PFSK-1 (cell line): ENCODE measurements at regions not wholly inside any gene's neighbourhood (a gene's known extent, or its start where the extent isn't known, plus 50 kb on each side); places are given as distances from the start of the nearest gene placed in this dataset.

Source experiments
- FOXP2 ChIP-seq: optimal IDR thresholded peaks from 2 replicates; pipeline ENCODE3; 2011; ENCODE audit warnings: borderline replicate concordance, control low read depth, inconsistent platforms; ENCODE audit not compliant: insufficient read depth; ENCODE audit errors: extremely low read length, extremely low read depth
- POLR2AphosphoS5 ChIP-seq: IDR thresholded peaks from 2 replicates; pipeline ENCODE4 v1.6.1; 2012; ENCODE audit warnings: low read depth, mild to moderate bottlenecking, control low read depth, low read length, moderate library complexity
- REST ChIP-seq, 2 experiments: IDR thresholded peaks; 2 replicates each; pipeline versions ENCODE4 v1.6.1 to v1.8.0; 2011 to 2012; ENCODE audit warnings: low read depth in 2 of 2, low read length in 2 of 2, control low read depth in 1 of 2, inconsistent platforms in 1 of 2, mild to moderate bottlenecking in 1 of 2, moderate library complexity in 1 of 2; ENCODE audit not compliant: insufficient read depth in 1 of 2
- SIN3A ChIP-seq: IDR thresholded peaks from 2 replicates; pipeline ENCODE4 v1.6.1; 2012; ENCODE audit warnings: mild to moderate bottlenecking, low read length, moderate library complexity, borderline replicate concordance; ENCODE audit not compliant: insufficient read depth
- TAF1 ChIP-seq: IDR thresholded peaks from 2 replicates; pipeline ENCODE4 v1.6.1; 2012; ENCODE audit warnings: low read length, control low read depth, borderline replicate concordance; ENCODE audit not compliant: insufficient read depth

DNA sequence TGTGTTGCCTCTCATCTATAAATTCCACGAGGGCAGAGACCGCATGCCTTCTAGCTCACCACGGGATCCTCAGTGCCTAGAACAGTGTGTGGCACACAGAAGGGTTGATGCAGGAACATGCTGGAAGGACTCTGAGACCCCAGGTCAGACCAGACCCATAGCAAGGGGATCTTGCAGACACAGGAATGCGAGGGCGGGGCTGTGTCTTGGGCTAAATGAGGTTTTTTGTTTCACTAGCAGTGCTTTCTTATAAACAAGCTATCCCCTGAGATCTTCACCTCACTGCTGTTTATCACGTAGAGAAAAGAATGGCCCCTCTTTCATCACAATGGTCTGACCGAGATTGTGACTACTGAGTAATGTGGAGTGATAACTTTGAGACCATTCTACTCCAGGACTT, 122.4 kb downstream of the IRX2 start:
- TF ChIP-seq REST (IDR thresholded peaks at IDR 0.05; ENCODE audit: insufficient read depth in 1 of 2, low read depth in 2 of 2, low read length in 2 of 2) = no peak
- no peak for TF ChIP-seq POLR2AphosphoS5
- no peak for TF ChIP-seq SIN3A
- TF ChIP-seq TAF1 = no peak
- TF ChIP-seq FOXP2 = no peak

DNA sequence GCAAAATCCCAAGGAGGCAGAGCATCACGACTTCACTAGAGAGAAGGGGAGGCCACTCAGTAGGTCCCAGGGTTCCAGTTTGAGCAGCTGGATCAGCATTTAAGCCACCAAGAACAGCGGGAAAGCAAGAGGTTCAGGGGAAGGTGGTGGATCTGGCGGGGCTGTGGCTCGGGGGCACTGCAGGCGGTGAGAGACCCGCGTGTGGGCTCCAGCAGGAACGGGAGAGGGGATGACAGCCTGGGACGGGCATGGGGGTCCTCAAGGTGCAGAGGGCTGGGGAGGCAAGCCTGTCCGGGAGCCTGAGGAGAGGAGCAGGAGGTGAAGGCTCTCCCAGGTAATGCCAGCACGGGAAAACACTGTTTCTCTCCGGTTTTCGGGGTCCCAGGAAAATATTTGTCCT, 123.6 kb downstream of the IRX2 start:
- TF ChIP-seq SIN3A = no peak
- no peak for TF ChIP-seq REST (IDR thresholded peaks at IDR 0.05; ENCODE audit: insufficient read depth in 1 of 2, low read depth in 2 of 2, low read length in 2 of 2)
- TF ChIP-seq FOXP2 = no peak
- no peak for TF ChIP-seq POLR2AphosphoS5
- no peak for TF ChIP-seq TAF1

- no peak for TF ChIP-seq POLR2AphosphoS5
- TF ChIP-seq REST (IDR thresholded peaks at IDR 0.05; ENCODE audit: insufficient read depth in 1 of 2, low read depth in 2 of 2, low read length in 2 of 2) = no peak
- TF ChIP-seq SIN3A = no peak
- no peak for TF ChIP-seq FOXP2
- TF ChIP-seq TAF1 = no peak
Measured at GRCh38 chr5:2626572-2626971, 124.9 kb downstream of the IRX2 start.

DNA sequence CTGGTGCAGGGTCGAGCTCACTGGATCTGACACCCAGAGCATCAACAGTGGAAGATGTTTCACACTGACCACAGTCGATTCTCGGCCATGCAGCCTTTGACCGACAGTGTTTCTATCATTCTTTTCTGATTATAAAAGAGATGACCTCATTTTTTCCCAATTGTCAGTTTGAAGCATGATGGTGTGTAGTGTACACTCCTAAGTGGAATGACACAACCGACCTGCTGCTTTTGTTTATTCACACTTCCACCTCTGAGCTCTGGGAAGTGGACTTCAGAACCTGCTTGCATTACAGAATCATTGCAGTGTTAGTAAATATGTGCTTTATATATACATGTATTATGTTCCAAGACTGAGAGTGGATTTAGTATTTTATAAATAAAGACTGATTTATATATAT, 128.6 kb downstream of the IRX2 start:
- TF ChIP-seq FOXP2 = no peak
- TF ChIP-seq TAF1 = no peak
- TF ChIP-seq POLR2AphosphoS5 = no peak
- no peak for TF ChIP-seq SIN3A
- TF ChIP-seq REST (IDR thresholded peaks at IDR 0.05; ENCODE audit: insufficient read depth in 1 of 2, low read depth in 2 of 2, low read length in 2 of 2) = no peak

- TF ChIP-seq POLR2AphosphoS5 = no peak
- no peak for TF ChIP-seq SIN3A
- no peak for TF ChIP-seq FOXP2
- no peak for TF ChIP-seq TAF1
- no peak for TF ChIP-seq REST (IDR thresholded peaks at IDR 0.05; ENCODE audit: insufficient read depth in 1 of 2, low read depth in 2 of 2, low read length in 2 of 2)
Measured at GRCh38 chr5:2621631-2622030, 129.8 kb downstream of the IRX2 start.
